NK-92 treated with Interleukin-12 subunit alpha and Interleukin-12 subunit beta, amount 100 ng/mL, for 24 hours (cell line): ENCODE measurements at regions not wholly inside any gene's neighbourhood (a gene's known extent, or its start where the extent isn't known, plus 50 kb on each side); places are given as distances from the start of the nearest gene placed in this dataset.
A peak's percentile ranks its signal among the peaks of the same experiment; 100 is the strongest.

Source experiments
- DNase-seq: peaks from one replicate; lab custom pipeline; 2025; lab: John Stamatoyannopoulos, UW

DNA sequence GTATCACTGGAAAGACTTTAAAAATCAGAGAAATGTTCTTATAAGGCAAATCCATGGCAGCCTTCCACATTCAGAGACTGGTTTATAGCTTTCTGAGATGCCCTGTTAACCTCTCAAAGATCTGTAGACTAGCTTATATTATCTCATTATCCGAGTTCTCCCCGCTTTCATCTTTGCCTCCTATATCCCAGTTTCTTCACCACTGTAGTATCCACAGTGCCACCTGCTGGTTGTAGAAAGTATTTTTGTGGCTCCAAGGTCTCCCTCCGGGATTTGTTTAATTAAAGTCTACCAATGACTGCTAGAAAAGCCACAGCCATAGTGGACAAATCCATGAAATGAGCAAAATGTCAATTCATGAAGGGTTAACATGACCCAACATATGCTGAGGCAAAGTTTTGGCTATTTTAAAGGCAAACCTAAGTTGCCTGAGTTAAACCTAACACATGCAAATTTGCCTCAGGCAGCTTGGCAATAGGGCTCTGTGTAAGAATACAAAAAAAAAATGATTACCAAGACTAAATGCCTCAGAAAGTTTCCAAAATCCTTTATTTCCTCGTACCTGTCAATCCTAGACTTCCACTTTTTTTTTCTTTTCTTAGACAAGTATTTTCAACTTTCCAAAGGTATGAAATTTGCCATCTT lies 218.8 kb upstream of the BMP4 start:
- DNase-seq, result peak; percentile 28

DNA sequence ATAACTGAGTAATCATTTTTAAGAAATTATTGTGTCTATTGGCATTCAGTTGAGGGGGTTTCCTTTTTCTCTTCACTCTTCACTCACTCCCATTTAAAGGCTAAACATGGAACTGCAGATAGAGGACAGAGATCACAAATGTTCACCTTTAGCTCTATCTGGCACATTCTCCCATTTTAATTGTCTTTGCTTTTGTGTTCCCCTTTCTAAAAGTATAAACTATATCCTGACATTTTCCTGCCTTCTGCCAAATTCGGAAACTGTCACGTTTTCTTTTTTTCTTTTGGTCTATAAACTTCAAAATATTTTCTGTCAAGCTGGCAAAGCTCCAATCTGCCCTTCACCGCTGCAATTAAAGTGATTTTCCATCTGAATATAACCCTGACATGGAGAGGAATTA lies 219.8 kb upstream of the CDKN3 start:
- DNase-seq, result no peak

DNA sequence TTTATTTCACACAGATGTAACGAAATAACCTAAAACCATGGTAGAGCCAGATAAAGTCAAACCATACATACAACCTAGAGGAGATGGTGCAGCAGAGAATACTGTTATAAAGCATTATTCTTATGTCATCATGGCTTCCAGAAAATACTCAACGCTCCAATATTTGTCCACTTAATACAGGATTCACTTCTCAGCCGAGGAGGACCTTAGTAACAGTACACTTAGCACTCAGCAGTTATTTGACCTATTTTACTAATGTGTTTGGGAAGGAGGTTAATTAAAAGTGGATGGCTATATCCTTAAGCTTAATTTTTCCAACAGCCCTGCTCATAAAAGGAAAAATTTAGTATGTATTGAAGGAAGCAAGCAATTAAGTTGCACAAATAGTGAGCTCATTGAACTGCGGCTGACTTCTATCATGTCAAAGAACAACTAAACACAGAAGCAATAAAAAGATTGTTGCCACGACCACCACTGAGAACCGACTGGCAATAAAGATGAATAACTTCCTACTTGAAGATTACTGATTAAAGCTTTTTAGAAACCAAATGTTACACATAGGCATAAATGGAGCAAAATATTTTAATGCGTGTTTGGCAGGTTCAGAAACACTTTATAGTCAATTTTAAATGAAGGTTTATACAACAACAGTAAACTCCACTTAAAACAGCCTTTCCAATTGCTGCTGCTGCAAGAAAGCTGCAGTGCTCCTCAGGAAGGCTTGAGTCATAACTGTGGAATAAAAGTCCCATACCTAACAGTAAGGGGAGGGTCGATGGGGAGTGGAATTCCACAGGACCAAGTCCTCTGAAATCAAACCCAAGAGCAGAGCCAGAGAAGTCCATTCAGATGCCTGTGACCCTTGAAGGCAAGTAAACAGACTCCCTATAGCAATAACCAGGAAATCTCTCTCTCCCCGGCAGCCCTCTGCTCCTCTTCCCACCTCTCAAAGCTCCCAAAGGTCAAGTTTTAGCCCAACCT lies 218.9 kb upstream of the CDKN3 start:
- no peak for DNase-seq

GRCh38 chr14:54182419-54183045 lies 214.3 kb upstream of the CDKN3 start:
- DNase-seq, result no peak

GRCh38 chr14:54186821-54187763 lies 209.7 kb upstream of the CDKN3 start:
- DNase-seq, result no peak

DNA sequence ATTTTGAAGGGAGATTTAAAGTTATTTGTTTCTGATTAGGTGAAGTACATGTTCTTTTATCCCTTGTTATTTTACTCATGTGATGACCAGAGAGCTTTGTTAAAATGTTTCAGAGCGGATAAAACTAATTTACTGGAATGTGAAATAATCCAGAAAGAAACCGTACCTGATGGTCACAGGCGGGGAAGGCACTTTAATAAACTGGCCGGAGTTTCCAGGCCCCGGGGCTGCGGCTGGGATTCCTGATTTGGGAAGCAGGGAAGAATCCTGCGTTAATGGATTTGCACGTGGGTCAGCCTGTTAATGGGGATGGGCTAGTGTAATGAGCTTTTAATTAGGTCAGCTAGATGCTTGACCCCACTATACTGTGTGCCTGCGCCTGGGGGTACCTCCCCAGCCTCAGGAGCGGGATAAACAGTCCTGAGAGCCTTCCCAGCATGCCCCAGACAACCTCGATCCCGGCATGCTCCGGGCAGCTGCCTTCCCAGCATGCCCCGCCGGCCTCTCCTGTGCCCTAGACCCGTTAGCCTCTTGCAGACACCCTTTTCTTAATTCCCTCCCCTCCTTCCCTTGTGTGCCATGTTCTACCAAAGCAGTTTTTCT lies 208.6 kb upstream of the CDKN3 start:
- no peak for DNase-seq

DNA sequence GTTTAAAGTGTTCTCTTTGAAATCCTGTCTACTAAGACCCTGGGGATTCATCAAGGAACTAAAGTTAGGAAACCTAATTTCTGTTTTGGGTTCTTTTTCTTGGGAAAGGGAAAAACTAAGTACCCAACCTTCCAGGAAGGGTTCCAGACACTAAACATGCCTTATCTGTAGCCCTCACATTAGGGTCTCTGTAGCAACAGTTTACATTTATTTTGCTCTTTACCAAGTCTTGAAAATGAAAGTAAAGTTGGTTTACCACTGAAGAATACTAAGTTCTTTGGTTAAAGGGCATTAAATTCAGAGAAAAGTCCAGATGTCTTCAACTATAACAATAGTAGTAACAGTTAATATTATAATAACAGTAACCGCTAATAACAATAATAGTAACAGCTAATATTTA lies 207.5 kb upstream of the CDKN3 start:
- no peak for DNase-seq

GRCh38 chr14:54189748-54190354 lies 207.0 kb upstream of the CDKN3 start:
- DNase-seq, result no peak

- no peak for DNase-seq
These were observed 205.0 kb upstream of the CDKN3 start for GRCh38 chr14:54191846-54192245.

DNA sequence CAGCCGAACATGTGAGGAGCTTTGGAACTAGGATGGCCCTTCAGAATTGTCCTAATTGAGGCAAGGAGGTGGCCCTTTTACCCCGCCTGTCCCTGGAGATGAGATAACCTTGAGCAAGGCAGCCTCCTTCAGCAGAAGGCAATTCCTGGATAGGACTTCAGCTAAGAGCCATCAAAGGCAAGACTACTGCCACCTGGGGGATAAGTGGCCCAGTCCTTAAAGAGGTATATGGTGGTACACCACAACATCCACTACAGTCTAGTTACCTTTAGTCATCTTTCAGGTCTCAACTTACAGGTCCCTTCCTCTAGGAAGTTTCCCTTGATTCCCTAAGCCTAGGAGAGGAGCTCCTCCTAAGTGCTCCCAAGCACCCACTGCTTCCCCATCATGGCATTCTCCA lies 204.2 kb upstream of the CDKN3 start:
- no peak for DNase-seq

DNA sequence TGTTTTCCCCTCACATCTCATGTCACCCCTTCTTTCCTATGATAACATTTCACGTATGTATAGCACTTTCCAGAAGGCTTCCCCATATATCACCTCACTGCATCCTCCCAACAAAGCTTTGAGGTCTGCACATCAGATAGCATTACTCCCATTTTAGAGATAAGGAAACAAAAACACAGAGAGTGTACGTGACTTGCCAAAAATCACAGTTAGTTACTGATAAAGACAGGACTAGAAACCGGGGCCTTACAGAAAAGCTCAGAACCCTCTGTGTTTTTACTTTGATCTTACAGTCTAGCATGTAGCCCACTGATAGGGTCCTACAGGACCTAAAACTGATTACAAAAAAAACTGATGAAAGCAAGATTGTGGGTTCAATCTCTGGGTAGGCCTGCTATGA lies 202.9 kb upstream of the CDKN3 start:
- DNase-seq, result no peak

- no peak for DNase-seq
These were observed 202.3 kb upstream of the CDKN3 start for GRCh38 chr14:54194501-54194900.

GRCh38 chr14:54197369-54197768 lies 199.4 kb upstream of the CDKN3 start:
- no peak for DNase-seq

GRCh38 chr14:54200726-54201125 lies 196.1 kb upstream of the CDKN3 start:
- DNase-seq, result no peak

DNA sequence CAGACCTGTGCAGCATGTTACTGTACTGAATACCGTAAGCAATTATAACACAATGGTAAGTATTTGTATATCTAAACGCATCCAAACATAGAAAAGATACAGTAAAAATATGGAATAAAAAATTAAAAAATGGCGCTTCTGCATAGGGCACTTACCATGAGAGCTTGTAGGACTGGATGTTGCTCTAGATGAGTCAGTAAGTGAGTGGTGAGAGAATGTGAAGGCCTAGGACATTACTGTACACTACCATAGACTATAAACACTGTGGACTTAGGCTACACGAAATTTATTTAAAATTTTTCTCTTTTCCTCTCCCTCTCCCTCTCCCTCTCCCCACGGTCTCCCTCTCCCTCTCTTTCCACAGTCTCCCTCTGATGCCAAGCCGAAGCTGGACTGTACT lies 194.5 kb upstream of the CDKN3 start:
- DNase-seq, result no peak

DNA sequence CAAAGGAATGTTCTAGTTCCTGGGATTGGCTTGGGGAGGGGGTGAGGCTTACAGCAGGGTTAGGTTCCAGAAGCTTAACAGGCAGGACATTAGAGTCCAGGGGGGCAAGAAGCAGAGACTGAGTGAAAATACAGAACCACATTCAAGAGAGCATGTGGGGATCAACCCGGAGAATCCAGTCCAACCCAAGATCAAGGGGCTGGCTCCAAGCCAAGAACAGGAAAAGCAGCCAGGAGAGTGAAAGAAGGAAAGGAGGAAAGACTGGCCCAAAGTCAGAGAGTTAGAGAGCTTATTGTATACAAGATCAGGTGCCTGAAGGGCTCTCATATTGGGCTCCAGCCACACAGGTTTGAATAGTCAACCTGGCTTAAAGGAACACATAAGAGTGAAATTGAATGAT lies 190.3 kb upstream of the CDKN3 start:
- DNase-seq, result no peak

DNA sequence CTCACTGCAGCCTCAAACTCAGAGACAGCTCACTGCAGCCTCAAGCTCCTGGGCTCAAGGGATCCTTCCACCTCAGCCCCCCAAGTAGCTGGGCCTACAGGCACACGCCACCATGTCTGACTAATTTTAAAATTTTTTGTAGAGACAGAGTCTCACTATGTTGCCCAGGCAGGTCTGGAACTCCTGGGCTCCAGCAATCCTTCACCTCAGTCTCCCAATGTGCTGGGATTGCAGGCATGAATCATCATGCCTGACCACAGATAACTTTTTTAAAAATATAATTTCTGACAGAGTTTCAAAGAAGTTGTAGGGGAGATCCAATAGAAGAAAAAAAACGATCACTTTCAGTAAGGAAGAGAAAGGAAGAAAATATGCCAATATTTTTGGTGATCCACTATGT lies 189.7 kb upstream of the CDKN3 start:
- DNase-seq, result no peak

GRCh38 chr14:54207476-54208462 lies 189.0 kb upstream of the CDKN3 start:
- DNase-seq, result no peak

DNA sequence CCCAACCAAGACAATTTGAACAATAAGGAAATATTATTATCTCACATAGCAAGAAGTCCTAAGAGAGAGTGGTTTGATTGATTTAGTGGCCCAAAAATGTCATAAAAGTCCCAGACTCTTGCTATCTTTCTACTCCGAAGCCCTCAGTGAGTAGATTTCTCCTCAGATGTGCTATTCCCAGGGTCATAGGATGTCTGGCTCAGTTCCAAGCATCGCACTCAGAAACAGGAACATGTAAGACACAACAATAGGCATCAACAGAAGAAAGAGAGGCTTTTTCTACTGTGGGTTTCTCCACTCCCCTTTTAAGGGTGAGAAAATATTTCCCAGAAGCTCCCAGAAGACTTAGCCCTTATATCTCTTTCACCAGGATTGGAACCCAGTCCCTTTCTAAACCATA lies 188.1 kb upstream of the CDKN3 start:
- DNase-seq, result no peak
